Activated effector memory CD4-positive, alpha-beta T cell treated with anti-CD3 and anti-CD28 coated beads, Interleukin-2, amount 50 U/mL, for 16 hours (primary cell): ENCODE measurements at regions not wholly inside any gene's neighbourhood (a gene's known extent, or its start where the extent isn't known, plus 50 kb on each side); places are given as distances from the start of the nearest gene placed in this dataset.

Experiments
- DNase-seq: peaks from one replicate; pipeline ENCODE4 v3.0.0-alpha.2; 2020

- DNase-seq = no peak
Observed at GRCh38 chr9:108322326-108323098, 533.3 kb downstream of the ACTL7B start.

- DNase-seq = no peak
Observed at GRCh38 chr9:108316630-108317029, 539.2 kb downstream of the ACTL7B start.

- DNase-seq = no peak
Observed at GRCh38 chr9:108316066-108316465, 539.7 kb downstream of the ACTL7B start.

GRCh38 chr9:108311745-108312144 lies 544.0 kb downstream of the ACTL7B start:
- no peak for DNase-seq

- DNase-seq = no peak
Observed at GRCh38 chr9:108310202-108310601, 545.6 kb downstream of the ACTL7B start.

GRCh38 chr9:108300306-108301287 lies 555.2 kb downstream of the ACTL7B start:
- DNase-seq = no peak

GRCh38 chr9:108297073-108297472 lies 558.7 kb downstream of the ACTL7B start:
- no peak for DNase-seq

- DNase-seq = no peak
Observed at GRCh38 chr9:108296056-108296455, 559.7 kb downstream of the ACTL7B start.

- DNase-seq = no peak
Observed at GRCh38 chr9:108291586-108291932, 564.2 kb downstream of the ACTL7B start.

GRCh38 chr9:108290839-108291585 lies 564.8 kb downstream of the ACTL7B start:
- DNase-seq = no peak

GRCh38 chr9:108286638-108287206 lies 569.1 kb downstream of the ACTL7B start:
- no peak for DNase-seq

- DNase-seq = no peak
Observed at GRCh38 chr9:108283696-108284095, 572.1 kb downstream of the ACTL7B start.

GRCh38 chr9:108282872-108283271 lies 572.9 kb downstream of the ACTL7B start:
- no peak for DNase-seq

- DNase-seq = no peak
Observed at GRCh38 chr9:108281696-108282095, 574.1 kb downstream of the ACTL7B start.

- no peak for DNase-seq
Observed at GRCh38 chr9:108278341-108278740, 577.4 kb downstream of the ACTL7B start.

GRCh38 chr9:108277216-108277615 lies 578.6 kb downstream of the ACTL7B start:
- DNase-seq = no peak

- no peak for DNase-seq
Observed at GRCh38 chr9:108275906-108276305, 579.9 kb downstream of the ACTL7B start.

GRCh38 chr9:108274971-108275370 lies 580.8 kb downstream of the ACTL7B start:
- DNase-seq = no peak

GRCh38 chr9:108273988-108274387 lies 581.8 kb downstream of the ACTL7B start:
- no peak for DNase-seq

GRCh38 chr9:108272349-108272899 lies 583.4 kb downstream of the ACTL7B start:
- no peak for DNase-seq

GRCh38 chr9:108271646-108272348 lies 584.0 kb downstream of the ACTL7B start:
- DNase-seq = no peak

GRCh38 chr9:108271236-108271635 lies 584.5 kb downstream of the ACTL7B start:
- DNase-seq = no peak
